Astrocyte of the cerebellum (primary cell): ENCODE measurements at regions not wholly inside any gene's neighbourhood (a gene's known extent, or its start where the extent isn't known, plus 50 kb on each side); places are given as distances from the start of the nearest gene placed in this dataset.

ENCODE experiments used
- DNase-seq: peaks from one replicate; pipeline ENCODE4 v3.0.0-alpha.2; 2011; ENCODE audit warnings: low read depth
- H3K4me3 ChIP-seq: 2 replicates; pipeline ENCODE4 v1.5.1; 2011; ENCODE audit warnings: mild to moderate bottlenecking, low read depth, low read length, moderate library complexity
- in situ Hi-C: cut with HindIII; loops from 2 replicates; pipeline ENCODE4 v1.10.0; 2017; ENCODE audit warnings: low sequenced_read_pairs
- TF ChIP-seq, protein P1 (sequence below): IDR thresholded peaks from 2 replicates; pipeline ENCODE4 v1.5.1; 2012; ENCODE audit warnings: low read length, low read depth, moderate library complexity, mild to moderate bottlenecking; ENCODE audit errors: missing control alignments

DNA sequence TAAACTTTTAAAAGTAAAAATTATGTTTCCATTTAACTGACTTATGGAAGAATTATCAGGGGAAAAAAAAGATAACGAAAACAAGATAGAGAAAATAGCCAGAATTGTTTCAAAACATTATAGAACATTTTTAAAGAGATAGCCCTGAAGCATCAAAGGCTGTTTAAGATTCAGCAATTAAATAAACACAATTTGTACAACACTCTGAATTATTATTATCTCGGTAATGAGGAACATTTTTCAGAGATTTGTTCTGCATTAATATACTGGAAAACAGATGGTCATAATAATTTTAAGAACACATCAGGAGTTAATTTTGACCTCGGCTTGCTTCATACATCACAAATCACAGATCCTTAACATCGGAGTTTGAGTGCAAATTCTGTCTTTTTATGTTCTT lies 643.8 kb downstream of the SORCS1 start:
- in situ Hi-C loops = no loop called here
- H3K4me3 ChIP-seq = no peak overlapping the region
- TF ChIP-seq, protein P1, sequence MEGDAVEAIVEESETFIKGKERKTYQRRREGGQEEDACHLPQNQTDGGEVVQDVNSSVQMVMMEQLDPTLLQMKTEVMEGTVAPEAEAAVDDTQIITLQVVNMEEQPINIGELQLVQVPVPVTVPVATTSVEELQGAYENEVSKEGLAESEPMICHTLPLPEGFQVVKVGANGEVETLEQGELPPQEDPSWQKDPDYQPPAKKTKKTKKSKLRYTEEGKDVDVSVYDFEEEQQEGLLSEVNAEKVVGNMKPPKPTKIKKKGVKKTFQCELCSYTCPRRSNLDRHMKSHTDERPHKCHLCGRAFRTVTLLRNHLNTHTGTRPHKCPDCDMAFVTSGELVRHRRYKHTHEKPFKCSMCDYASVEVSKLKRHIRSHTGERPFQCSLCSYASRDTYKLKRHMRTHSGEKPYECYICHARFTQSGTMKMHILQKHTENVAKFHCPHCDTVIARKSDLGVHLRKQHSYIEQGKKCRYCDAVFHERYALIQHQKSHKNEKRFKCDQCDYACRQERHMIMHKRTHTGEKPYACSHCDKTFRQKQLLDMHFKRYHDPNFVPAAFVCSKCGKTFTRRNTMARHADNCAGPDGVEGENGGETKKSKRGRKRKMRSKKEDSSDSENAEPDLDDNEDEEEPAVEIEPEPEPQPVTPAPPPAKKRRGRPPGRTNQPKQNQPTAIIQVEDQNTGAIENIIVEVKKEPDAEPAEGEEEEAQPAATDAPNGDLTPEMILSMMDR = no peak
- no peak for DNase-seq

GRCh38 chr10:106519376-106520030 lies 645.0 kb downstream of the SORCS1 start:
- TF ChIP-seq, protein P1 = no peak
- in situ Hi-C loops = no loop called here
- DNase-seq = no peak
- no peak overlapping the region for H3K4me3 ChIP-seq

DNA sequence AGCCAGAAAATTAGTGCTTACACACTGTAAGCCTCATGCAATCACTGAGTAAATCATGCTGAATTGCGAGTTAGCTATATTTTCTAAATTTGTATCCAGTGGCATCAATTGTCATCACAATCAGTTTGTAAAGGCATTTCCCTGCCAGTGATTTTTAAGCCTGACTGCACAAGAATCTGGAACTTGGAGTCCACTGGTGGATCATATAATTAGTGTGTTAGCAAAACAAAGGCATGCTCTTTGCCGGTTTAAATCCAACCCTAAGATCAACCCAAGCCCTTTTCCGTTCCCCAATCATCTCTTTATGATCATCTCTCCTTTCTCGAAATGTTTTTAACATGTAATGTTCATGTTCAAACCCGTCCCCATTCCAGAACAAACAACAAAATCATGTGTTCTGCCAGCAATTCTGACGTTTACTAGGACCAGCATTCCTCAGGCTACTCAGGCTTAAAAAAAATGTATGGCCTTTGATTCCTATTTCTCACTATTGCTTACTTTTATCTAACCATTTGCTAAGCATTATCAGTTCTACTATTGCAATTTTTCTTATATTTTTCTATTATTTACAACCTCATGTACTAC lies 649.2 kb downstream of the SORCS1 start:
- H3K4me3 ChIP-seq = no peak overlapping the region
- peak; percentile 32 for DNase-seq
- in situ Hi-C loops = no loop called here
- TF ChIP-seq, protein P1 = no peak

DNA sequence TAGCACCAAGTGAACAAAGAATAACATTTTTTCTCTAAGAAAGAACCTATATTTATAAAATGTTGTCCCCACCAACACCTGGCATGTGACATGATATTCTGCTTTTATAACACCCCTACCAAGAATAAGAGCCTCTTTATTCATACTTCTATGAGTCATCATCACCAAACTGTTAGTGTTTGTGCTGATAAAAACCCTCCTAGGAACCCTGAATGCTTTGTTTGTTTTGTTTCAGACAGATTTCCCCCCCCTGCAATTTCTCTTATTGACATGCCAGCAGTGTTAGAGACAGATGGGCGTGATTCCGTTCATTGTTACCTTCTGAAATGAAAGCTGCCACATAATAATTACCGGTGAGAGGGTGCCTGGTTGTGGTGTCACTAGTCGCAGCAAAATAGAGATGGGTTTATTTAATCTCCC lies 651.1 kb downstream of the SORCS1 start:
- DNase-seq = no peak
- no peak overlapping the region for H3K4me3 ChIP-seq
- in situ Hi-C loops = no loop called here
- TF ChIP-seq, protein P1 = no peak

DNA sequence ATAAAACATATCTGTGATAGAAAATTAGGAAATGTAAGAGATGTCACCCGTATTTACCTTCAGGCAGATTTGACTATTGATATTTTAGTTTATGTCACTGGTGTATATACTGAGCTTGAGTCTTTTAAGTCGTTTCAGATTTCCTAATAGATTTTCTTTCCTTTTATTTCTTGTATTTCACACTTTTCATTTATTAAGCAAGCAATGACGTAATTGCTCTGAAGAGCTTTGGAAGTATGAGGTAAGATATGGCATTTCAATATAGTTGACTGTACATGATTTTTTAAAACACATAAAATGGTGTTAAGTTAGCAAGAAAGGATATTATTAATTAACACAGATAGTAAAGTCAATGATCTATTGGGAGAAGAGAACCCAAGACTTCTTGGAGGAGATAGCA lies 652.6 kb downstream of the SORCS1 start:
- TF ChIP-seq, protein P1 = no peak
- in situ Hi-C loops = no loop called here
- no peak for DNase-seq
- no peak overlapping the region for H3K4me3 ChIP-seq

DNA sequence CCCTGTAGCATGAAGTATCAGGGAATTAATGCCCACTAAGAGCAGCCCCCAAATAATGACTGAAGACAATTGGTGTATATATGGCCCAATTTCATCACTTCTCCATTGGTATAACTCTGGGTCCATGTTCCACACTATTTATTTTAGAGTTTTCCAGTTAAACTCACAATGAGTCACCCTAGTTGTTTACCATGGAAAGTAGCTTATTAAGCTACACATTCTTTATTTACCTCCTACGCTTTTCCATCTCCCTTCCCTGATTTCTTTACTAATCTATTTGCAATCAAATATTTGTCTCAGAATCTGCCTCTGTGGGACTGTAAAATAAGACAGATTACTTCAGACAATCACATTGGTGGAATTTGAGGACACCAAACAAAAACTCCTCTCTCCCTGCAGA lies 655.6 kb downstream of the SORCS1 start:
- no peak for DNase-seq
- TF ChIP-seq, protein P1 = no peak
- H3K4me3 ChIP-seq = no peak overlapping the region
- in situ Hi-C loops = no loop called here
